Neural cell (in vitro differentiated cells): ENCODE measurements at regions not wholly inside any gene's neighbourhood (a gene's known extent, or its start where the extent isn't known, plus 50 kb on each side); places are given as distances from the start of the nearest gene placed in this dataset.

Source experiments
- MXI1 ChIP-seq: fragments of 450-650 bp; conservative IDR thresholded peaks from 2 replicates; pipeline ENCODE4 v1.6.1; 2014; ENCODE audit warnings: antibody characterized with exemption, mild to moderate bottlenecking; ENCODE audit not compliant: poor library complexity, severe bottlenecking
- POLR2AphosphoS5 ChIP-seq: IDR thresholded peaks from 2 replicates; pipeline ENCODE4 v1.6.1; 2012
- REST ChIP-seq: IDR thresholded peaks from 2 replicates; pipeline ENCODE4 v1.6.1; 2012; ENCODE audit warnings: borderline replicate concordance
- SMC3 ChIP-seq: fragments of 450-650 bp; conservative IDR thresholded peaks from 2 replicates; pipeline ENCODE4 v1.6.1; 2014; ENCODE audit warnings: antibody characterized with exemption, mild to moderate bottlenecking, moderate library complexity; ENCODE audit not compliant: poor library complexity
- TAF1 ChIP-seq: IDR thresholded peaks from 2 replicates; pipeline ENCODE4 v1.6.1; 2012; ENCODE audit warnings: low read depth
- TF ChIP-seq, protein P1 (sequence below): fragments of 450-650 bp; IDR thresholded peaks from 2 replicates; pipeline ENCODE4 v1.5.1; 2014; ENCODE audit warnings: antibody characterized with exemption, mild to moderate bottlenecking, moderate library complexity; ENCODE audit not compliant: poor library complexity, severe bottlenecking

DNA sequence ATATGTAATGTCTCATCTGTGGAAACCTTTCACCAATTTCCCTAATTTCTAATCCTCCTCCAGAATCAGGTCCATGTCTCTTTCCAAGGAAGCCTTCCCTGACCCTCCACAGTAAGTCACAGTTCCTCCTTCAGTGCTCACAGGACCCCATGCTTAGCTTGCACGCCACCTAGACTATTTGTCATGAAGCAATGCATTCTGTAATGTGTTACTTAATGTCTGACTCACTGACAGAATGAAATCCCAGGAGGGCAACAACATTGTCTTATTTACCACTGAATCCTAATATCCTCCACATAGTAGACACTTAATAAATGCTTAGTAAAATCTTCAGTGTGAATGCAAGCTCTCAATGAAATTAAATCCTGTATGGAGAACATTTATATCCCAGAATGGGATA lies 245.9 kb upstream of the PLD5 start:
- TF ChIP-seq, protein P1, sequence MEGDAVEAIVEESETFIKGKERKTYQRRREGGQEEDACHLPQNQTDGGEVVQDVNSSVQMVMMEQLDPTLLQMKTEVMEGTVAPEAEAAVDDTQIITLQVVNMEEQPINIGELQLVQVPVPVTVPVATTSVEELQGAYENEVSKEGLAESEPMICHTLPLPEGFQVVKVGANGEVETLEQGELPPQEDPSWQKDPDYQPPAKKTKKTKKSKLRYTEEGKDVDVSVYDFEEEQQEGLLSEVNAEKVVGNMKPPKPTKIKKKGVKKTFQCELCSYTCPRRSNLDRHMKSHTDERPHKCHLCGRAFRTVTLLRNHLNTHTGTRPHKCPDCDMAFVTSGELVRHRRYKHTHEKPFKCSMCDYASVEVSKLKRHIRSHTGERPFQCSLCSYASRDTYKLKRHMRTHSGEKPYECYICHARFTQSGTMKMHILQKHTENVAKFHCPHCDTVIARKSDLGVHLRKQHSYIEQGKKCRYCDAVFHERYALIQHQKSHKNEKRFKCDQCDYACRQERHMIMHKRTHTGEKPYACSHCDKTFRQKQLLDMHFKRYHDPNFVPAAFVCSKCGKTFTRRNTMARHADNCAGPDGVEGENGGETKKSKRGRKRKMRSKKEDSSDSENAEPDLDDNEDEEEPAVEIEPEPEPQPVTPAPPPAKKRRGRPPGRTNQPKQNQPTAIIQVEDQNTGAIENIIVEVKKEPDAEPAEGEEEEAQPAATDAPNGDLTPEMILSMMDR, result no peak
- TF ChIP-seq REST (no peak), SMC3 (no peak), TAF1 (no peak), MXI1 (no peak), POLR2AphosphoS5 (no peak)
